Spleen (tissue), 11 donors: ENCODE measurements at regions not wholly inside any gene's neighbourhood (a gene's known extent, or its start where the extent isn't known, plus 50 kb on each side); places are given as distances from the start of the nearest gene placed in this dataset.

Experiments
- DNase-seq: peaks from one replicate; pipeline ENCODE4 v3.0.0-alpha.2; 2020
- H3K27ac ChIP-seq, 8 donors: fragments of 200-600 bp; sonication (generic) in 7 of 8; 1 replicate in 4 of 8; 2 replicates in 4 of 8; pipeline versions ENCODE4 v1.5.0 to v1.8.0; 2016 to 2021; ENCODE audit warnings: inconsistent platforms in 4 of 8, mild to moderate bottlenecking in 4 of 8, moderate library complexity in 1 of 8
- H3K27me3 ChIP-seq, 7 donors: fragments of 200-600 bp; sonication (generic) in 6 of 7; replicated peaks in 1 of 7; 1 replicate in 4 of 7; 2 replicates in 3 of 7; pipeline versions ENCODE4 v1.5.0 to v1.8.0; 2016 to 2021; ENCODE audit warnings: inconsistent platforms in 3 of 7, mild to moderate bottlenecking in 1 of 7
- H3K36me3 ChIP-seq, 6 donors: fragments of 200-600 bp; sonication (generic) in 5 of 6; 1 replicate in 4 of 6; 2 replicates in 2 of 6; pipeline versions ENCODE4 v1.5.0 to v1.8.0; 2016 to 2021; ENCODE audit warnings: inconsistent platforms in 2 of 6
- H3K4me1 ChIP-seq, 6 donors: fragments of 200-600 bp; sonication (generic) in 5 of 6; 1 replicate in 3 of 6; 2 replicates in 3 of 6; pipeline versions ENCODE4 v1.5.0 to v1.8.0; 2016 to 2021; ENCODE audit warnings: inconsistent platforms in 3 of 6
- H3K4me3 ChIP-seq, 8 donors: fragments of 200-600 bp; sonication (generic) in 7 of 8; 1 replicate in 4 of 8; 2 replicates in 4 of 8; pipeline versions ENCODE4 v1.5.0 to v1.8.0; 2016 to 2021; ENCODE audit warnings: inconsistent platforms in 4 of 8, mild to moderate bottlenecking in 4 of 8, moderate library complexity in 2 of 8
- H3K9me3 ChIP-seq, 8 donors: fragments of 200-600 bp; sonication (generic) in 7 of 8; 1 replicate in 4 of 8; 2 replicates in 4 of 8; pipeline versions ENCODE4 v1.5.0 to v1.8.0; 2016 to 2021; ENCODE audit warnings: inconsistent platforms in 4 of 8
- CTCF ChIP-seq, 11 experiments: fragments of 200-600 bp in 7 of 11; fragments of 450-650 bp in 4 of 11; sonication (generic) in 4 of 11; IDR thresholded peaks in 8 of 11; conservative IDR thresholded peaks in 3 of 11; 1 replicate in 7 of 11; 2 replicates in 4 of 11; pipeline versions ENCODE4 v1.4.0 to v1.8.0; 2016 to 2021; ENCODE audit warnings: antibody characterized with exemption in 11 of 11, inconsistent platforms in 4 of 11, mild to moderate bottlenecking in 1 of 11
- POLR2A ChIP-seq, 3 donors: fragments of 450-650 bp; IDR thresholded peaks; one replicate each; pipeline ENCODE4 v1.5.1; 2017; ENCODE audit warnings: antibody characterized with exemption in 3 of 3, mild to moderate bottlenecking in 1 of 3
- POLR2AphosphoS5 ChIP-seq, 3 donors: sonication (generic); formaldehyde crosslinking; IDR thresholded peaks; one replicate each; pipeline ENCODE4 v1.5.1; 2017; ENCODE audit warnings: antibody characterized with exemption in 3 of 3
- WGBS, 5 donors: extraction: QIAGEN DNeasy Blood & Tissue Kit in 3 of 5; methylation state at CpG; one replicate each; pipeline versions ENCODE4 v1.1.5 to v1.1.7; 2013 to 2018; 5-methylcytosine and 5-hydroxymethylcytosine counted together
- intact Hi-C: fragments of 100-400 bp; cut with DNase I; formaldehyde crosslinking; loops from one replicate; pipeline ENCODE4 v1.15.0; 2023; ENCODE audit warnings: low total_unique reads
- donor health status: healthy with polysubstance abuse.
- donor health status: DM: no; HTN: no; CAD: no; lungs with moderate emphysema.
- donor health status: DM: no; HTN: no; CAD: no.
- donor health status: Bipolar disorder and iron deficiency.
- donor health status: healthy.
- donor health status: DM: no; HTN: no; CAD: no.
- donor health status: DM: yes; HTN: yes; CAD: no.

- no peaks in the 10 kb centered on the region for H3K4me1 ChIP-seq
- intact Hi-C loops = no loop called here
- TF ChIP-seq POLR2A (IDR thresholded peaks at IDR 0.05) = no peak
- no peak for TF ChIP-seq POLR2AphosphoS5 (IDR thresholded peaks at IDR 0.05)
- no peak for TF ChIP-seq CTCF (IDR thresholded peaks at IDR 0.05 in 8 of 11, conservative IDR thresholded peaks at IDR 0.05 in 3 of 11)
Observed at GRCh38 chr7:94848531-94848930, 58.9 kb upstream of the PPP1R9A start.

GRCh38 chr7:94848992-94849576 lies 58.3 kb upstream of the PPP1R9A start:
- 79 to 97% (median 91%) methylated on average over 32 to 33 of the region's 33 CpGs for WGBS, 5 donors
- DNase-seq = no peak
- no peaks in the 10 kb centered on the region for H3K27me3 ChIP-seq
- H3K9me3 ChIP-seq = peaks cover 0 to 35% (median 17%) of the 10 kb centered on the region in 8 donors
- H3K27ac ChIP-seq = no peak overlapping the region
- no peak for TF ChIP-seq POLR2AphosphoS5 (IDR thresholded peaks at IDR 0.05)
- TF ChIP-seq POLR2A (IDR thresholded peaks at IDR 0.05) = no peak
- TF ChIP-seq CTCF (IDR thresholded peaks at IDR 0.05 in 8 of 11, conservative IDR thresholded peaks at IDR 0.05 in 3 of 11) = no peak
- H3K4me3 ChIP-seq = no peak overlapping the region
- H3K4me1 ChIP-seq = no peaks in the 10 kb centered on the region
- H3K36me3 ChIP-seq = no peaks in the 10 kb centered on the region
- intact Hi-C loops = no loop called here

More at GRCh38 chr7:94848531-94848930, 58.9 kb upstream of the PPP1R9A start:
- Histone ChIP-seq H3K4me3 (no peak overlapping the region), H3K27ac (no peak overlapping the region), H3K9me3 (peaks cover 0 to 38% (median 21%) of the 10 kb centered on the region in 8 donors), H3K27me3 (no peaks in the 10 kb centered on the region), H3K36me3 (no peaks in the 10 kb centered on the region)
- DNase-seq = no peak
- 91 to 97% (median 92%) methylated on average over 2 of the region's 2 CpGs for WGBS, 5 donors

- TF ChIP-seq POLR2AphosphoS5 (IDR thresholded peaks at IDR 0.05) (no peak), CTCF (IDR thresholded peaks at IDR 0.05 in 8 of 11, conservative IDR thresholded peaks at IDR 0.05 in 3 of 11) (no peak), POLR2A (IDR thresholded peaks at IDR 0.05) (no peak)
- 88 to 97% (median 91%) methylated on average over 16 to 22 of the region's 22 CpGs for WGBS, 5 donors
- no peaks in the 10 kb centered on the region for H3K4me1 ChIP-seq
Observed at GRCh38 chr7:94849636-94850208, 57.7 kb upstream of the PPP1R9A start.

GRCh38 chr7:94855589-94855988 lies 51.8 kb upstream of the PPP1R9A start:
- Histone ChIP-seq H3K4me1 (no peaks in the 10 kb centered on the region), H3K4me3 (no peak overlapping the region), H3K27me3 (no peaks in the 10 kb centered on the region), H3K36me3 (no peaks in the 10 kb centered on the region), H3K27ac (no peak overlapping the region), H3K9me3 (peaks cover 0 to 32% (median 17%) of the 10 kb centered on the region in 8 donors)
- no peak for TF ChIP-seq POLR2A (IDR thresholded peaks at IDR 0.05)
- no peak for TF ChIP-seq POLR2AphosphoS5 (IDR thresholded peaks at IDR 0.05)
- TF ChIP-seq CTCF (IDR thresholded peaks at IDR 0.05 in 8 of 11, conservative IDR thresholded peaks at IDR 0.05 in 3 of 11) = no peak
- intact Hi-C loops = no loop called here
- WGBS, 5 donors = 38 to 47% (median 44%) methylated on average over 2 of the region's 2 CpGs
- no peak for DNase-seq

More at GRCh38 chr7:94849636-94850208, 57.7 kb upstream of the PPP1R9A start:
- intact Hi-C loops = no loop called here
- Histone ChIP-seq H3K9me3 (peaks cover 0 to 30% (median 12%) of the 10 kb centered on the region in 8 donors), H3K27me3 (no peaks in the 10 kb centered on the region), H3K4me3 (no peak overlapping the region), H3K27ac (no peak overlapping the region), H3K36me3 (no peaks in the 10 kb centered on the region)
- DNase-seq = no peak
